ENCODE measurements at regions not wholly inside any gene's neighbourhood (a gene's known extent, or its start where the extent isn't known, plus 50 kb on each side); places are given as distances from the start of the nearest gene placed in this dataset.

DNA sequence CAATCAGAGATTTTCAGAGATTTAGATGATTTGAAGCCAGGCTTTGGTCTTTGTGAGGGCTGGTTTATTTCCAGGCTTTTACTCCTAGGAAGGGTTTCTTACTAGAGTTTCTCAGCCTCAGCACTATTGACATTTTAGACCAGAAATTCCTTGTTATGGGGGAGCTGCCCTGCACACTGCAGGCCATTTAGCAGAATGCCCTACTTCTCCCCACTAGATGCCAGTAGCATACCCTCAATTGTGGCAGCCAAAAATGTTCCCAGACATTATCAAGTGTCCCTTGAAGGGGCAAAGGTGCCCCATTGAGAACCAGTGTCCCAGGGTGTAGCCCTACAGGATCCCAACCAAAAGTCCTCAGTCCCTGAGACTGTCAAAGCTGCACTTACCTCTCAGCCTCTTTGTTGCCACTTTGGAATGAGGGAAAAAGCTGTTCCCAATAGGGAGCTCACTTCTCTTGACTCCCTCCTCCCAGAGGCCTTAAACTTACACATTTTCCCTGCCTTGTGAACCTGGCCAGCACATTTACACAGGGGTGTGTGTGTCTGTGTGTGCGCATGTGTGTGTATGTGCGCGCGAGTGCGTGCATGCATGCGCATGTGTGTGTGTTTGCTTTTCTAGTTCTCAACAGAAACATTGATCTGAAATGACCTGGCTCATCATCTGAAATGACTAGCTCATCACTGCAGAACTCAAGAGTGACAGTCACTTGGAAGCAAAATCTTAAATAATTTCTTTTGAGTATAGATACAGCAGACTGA lies 231.4 kb downstream of the QDPR start:
- ATAC-seq (ENCODE audit: insufficient read depth, low FRiP score), result no peak
- DNase-seq, result no peak
- Histone ChIP-seq H3K9me3 (ENCODE audit: control insufficient read depth in 4 of 4, insufficient read depth in 3 of 4, low read length in 3 of 4) (no peaks in the 10 kb centered on the region), H3K36me3 (ENCODE audit: control insufficient read depth in 4 of 4, insufficient read depth in 4 of 4, low read length in 4 of 4) (no peaks in the 10 kb centered on the region), H3K4me1 (ENCODE audit: control insufficient read depth in 5 of 5, insufficient read depth in 5 of 5, low read length in 5 of 5) (peaks cover 0 to 8% (median 6%) of the 10 kb centered on the region in 5 donors), H3K9ac (ENCODE audit: insufficient read depth in 1 of 2, low read length in 2 of 2) (no peak overlapping the region), H3K27ac (ENCODE audit: low read depth in 1 of 2, low read length in 1 of 2) (no peak overlapping the region), H3K27me3 (ENCODE audit: control insufficient read depth in 3 of 3, insufficient read depth in 3 of 3, low read length in 2 of 3) (peaks cover 0 to 5% (median 0%) of the 10 kb centered on the region in 3 donors), H3K4me3 (no peak overlapping the region)
- TF ChIP-seq, protein P1, sequence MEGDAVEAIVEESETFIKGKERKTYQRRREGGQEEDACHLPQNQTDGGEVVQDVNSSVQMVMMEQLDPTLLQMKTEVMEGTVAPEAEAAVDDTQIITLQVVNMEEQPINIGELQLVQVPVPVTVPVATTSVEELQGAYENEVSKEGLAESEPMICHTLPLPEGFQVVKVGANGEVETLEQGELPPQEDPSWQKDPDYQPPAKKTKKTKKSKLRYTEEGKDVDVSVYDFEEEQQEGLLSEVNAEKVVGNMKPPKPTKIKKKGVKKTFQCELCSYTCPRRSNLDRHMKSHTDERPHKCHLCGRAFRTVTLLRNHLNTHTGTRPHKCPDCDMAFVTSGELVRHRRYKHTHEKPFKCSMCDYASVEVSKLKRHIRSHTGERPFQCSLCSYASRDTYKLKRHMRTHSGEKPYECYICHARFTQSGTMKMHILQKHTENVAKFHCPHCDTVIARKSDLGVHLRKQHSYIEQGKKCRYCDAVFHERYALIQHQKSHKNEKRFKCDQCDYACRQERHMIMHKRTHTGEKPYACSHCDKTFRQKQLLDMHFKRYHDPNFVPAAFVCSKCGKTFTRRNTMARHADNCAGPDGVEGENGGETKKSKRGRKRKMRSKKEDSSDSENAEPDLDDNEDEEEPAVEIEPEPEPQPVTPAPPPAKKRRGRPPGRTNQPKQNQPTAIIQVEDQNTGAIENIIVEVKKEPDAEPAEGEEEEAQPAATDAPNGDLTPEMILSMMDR (IDR thresholded peaks at IDR 0.05; ENCODE audit: control extremely low read depth, extremely low read depth), result no peak
- 97 to 98% methylated on average over 6 of the region's 6 CpGs for WGBS, 2 donors

DNA sequence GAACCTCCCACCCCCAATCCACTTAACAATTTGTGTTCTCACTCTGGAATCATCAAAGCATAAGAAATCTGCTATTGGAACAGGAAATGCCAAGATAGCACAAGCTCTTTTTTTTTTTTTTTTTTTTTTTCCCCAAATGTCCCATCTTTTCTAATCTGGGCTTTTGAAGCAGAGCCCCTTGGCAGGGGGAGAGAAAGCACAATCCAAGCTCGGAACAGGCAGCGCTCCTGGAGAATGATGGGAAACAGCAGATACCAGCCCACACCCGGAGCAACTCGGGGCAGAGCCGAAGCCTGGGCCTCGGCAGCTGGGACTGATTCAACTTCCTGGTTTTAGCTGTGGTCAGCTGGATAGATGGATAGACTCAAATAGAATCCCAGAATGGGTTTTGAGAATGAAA lies 235.1 kb downstream of the QDPR start:
- WGBS, 2 donors, result 47 to 51% methylated on average over 6 of the region's 6 CpGs
- H3K4me3 ChIP-seq, result no peak overlapping the region
- TF ChIP-seq, protein P1 (IDR thresholded peaks at IDR 0.05; ENCODE audit: control extremely low read depth, extremely low read depth), result no peak
- ATAC-seq (ENCODE audit: insufficient read depth, low FRiP score) (no peak), DNase-seq (peak; percentile 58 to 69 (median 59))
- no peaks in the 10 kb centered on the region for H3K27me3 ChIP-seq (ENCODE audit: control insufficient read depth in 3 of 3, insufficient read depth in 3 of 3, low read length in 2 of 3)
- H3K9ac ChIP-seq (ENCODE audit: insufficient read depth in 1 of 2, low read length in 2 of 2), result no peak overlapping the region
- peaks cover 0 to 8% (median 1%) of the 10 kb centered on the region in 5 donors for H3K4me1 ChIP-seq (ENCODE audit: control insufficient read depth in 5 of 5, insufficient read depth in 5 of 5, low read length in 5 of 5)
- no peak overlapping the region for H3K27ac ChIP-seq (ENCODE audit: low read depth in 1 of 2, low read length in 1 of 2)
- H3K36me3 ChIP-seq (ENCODE audit: control insufficient read depth in 4 of 4, insufficient read depth in 4 of 4, low read length in 4 of 4), result no peaks in the 10 kb centered on the region
- no peaks in the 10 kb centered on the region for H3K9me3 ChIP-seq (ENCODE audit: control insufficient read depth in 4 of 4, insufficient read depth in 3 of 4, low read length in 3 of 4)

- 44 to 56% methylated on average over 3 of the region's 3 CpGs for WGBS, 2 donors
- Histone ChIP-seq H3K4me1 (ENCODE audit: control insufficient read depth in 5 of 5, insufficient read depth in 5 of 5, low read length in 5 of 5) (peaks cover 0 to 8% (median 1%) of the 10 kb centered on the region in 5 donors), H3K27ac (ENCODE audit: low read depth in 1 of 2, low read length in 1 of 2) (no peak overlapping the region), H3K9me3 (ENCODE audit: control insufficient read depth in 4 of 4, insufficient read depth in 3 of 4, low read length in 3 of 4) (no peaks in the 10 kb centered on the region), H3K36me3 (ENCODE audit: control insufficient read depth in 4 of 4, insufficient read depth in 4 of 4, low read length in 4 of 4) (no peaks in the 10 kb centered on the region), H3K4me3 (no peak overlapping the region), H3K9ac (ENCODE audit: insufficient read depth in 1 of 2, low read length in 2 of 2) (no peak overlapping the region), H3K27me3 (ENCODE audit: control insufficient read depth in 3 of 3, insufficient read depth in 3 of 3, low read length in 2 of 3) (no peaks in the 10 kb centered on the region)
- TF ChIP-seq, protein P1 (IDR thresholded peaks at IDR 0.05; ENCODE audit: control extremely low read depth, extremely low read depth), result no peak
- ATAC-seq (ENCODE audit: insufficient read depth, low FRiP score), result no peak
- no peak for DNase-seq
These were observed 236.1 kb downstream of the QDPR start for GRCh38 chr4:17275836-17276235.

DNA sequence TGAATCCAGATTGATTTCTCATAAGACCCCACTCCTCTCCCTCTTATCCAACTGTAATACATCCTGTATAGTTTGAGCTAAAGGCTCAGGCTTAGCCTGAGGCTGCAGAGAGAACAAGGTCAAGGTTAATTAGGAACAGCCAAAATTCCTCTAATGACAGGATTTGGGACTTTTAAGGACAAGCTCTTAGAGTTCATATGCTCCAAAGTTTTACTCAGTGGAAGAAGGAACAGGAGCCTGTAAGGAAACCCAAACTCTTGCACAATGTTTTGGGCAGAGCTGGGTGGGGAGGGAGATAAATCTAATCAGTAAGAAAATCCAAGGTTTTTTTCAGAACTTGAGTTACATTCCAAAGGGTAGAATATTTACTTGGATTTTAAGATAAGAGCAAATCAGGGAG lies 238.8 kb downstream of the QDPR start:
- DNase-seq (no peak), ATAC-seq (ENCODE audit: insufficient read depth, low FRiP score) (no peak)
- Histone ChIP-seq H3K4me3 (no peak overlapping the region), H3K36me3 (ENCODE audit: control insufficient read depth in 4 of 4, insufficient read depth in 4 of 4, low read length in 4 of 4) (no peaks in the 10 kb centered on the region), H3K9ac (ENCODE audit: insufficient read depth in 1 of 2, low read length in 2 of 2) (no peak overlapping the region), H3K9me3 (ENCODE audit: control insufficient read depth in 4 of 4, insufficient read depth in 3 of 4, low read length in 3 of 4) (no peaks in the 10 kb centered on the region), H3K27me3 (ENCODE audit: control insufficient read depth in 3 of 3, insufficient read depth in 3 of 3, low read length in 2 of 3) (no peaks in the 10 kb centered on the region), H3K4me1 (ENCODE audit: control insufficient read depth in 5 of 5, insufficient read depth in 5 of 5, low read length in 5 of 5) (peaks cover 0 to 7% (median 1%) of the 10 kb centered on the region in 5 donors), H3K27ac (ENCODE audit: low read depth in 1 of 2, low read length in 1 of 2) (no peak overlapping the region)
- TF ChIP-seq, protein P1 (IDR thresholded peaks at IDR 0.05; ENCODE audit: control extremely low read depth, extremely low read depth), result no peak
